ENCODE measurements at regions not wholly inside any gene's neighbourhood (a gene's known extent, or its start where the extent isn't known, plus 50 kb on each side); places are given as distances from the start of the nearest gene placed in this dataset.

- DNase-seq (ENCODE audit: low spot score) (no peak), ATAC-seq (no peak)
- H3K27me3 Mint-ChIP-seq (ENCODE audit: low read depth), result no peaks in the 10 kb centered on the region; the same call in 1 of the 2 replicates
- H3K4me1 Mint-ChIP-seq, result peaks cover 27% of the 10 kb centered on the region
- H3K4me3 Mint-ChIP-seq, result no peak overlapping the region
- peaks cover 30% of the 10 kb centered on the region for H3K9me3 Mint-ChIP-seq
- ChIA-PET POLR2A (no interaction called here), CTCF (no interaction called here)
- H3K36me3 Mint-ChIP-seq, result peaks cover 24% of the 10 kb centered on the region
- TF ChIP-seq, protein P1, sequence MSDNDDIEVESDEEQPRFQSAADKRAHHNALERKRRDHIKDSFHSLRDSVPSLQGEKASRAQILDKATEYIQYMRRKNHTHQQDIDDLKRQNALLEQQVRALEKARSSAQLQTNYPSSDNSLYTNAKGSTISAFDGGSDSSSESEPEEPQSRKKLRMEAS (CRISPR knock-in tag; IDR thresholded peaks at IDR 0.05), result no peak
- TF ChIP-seq, protein P2, sequence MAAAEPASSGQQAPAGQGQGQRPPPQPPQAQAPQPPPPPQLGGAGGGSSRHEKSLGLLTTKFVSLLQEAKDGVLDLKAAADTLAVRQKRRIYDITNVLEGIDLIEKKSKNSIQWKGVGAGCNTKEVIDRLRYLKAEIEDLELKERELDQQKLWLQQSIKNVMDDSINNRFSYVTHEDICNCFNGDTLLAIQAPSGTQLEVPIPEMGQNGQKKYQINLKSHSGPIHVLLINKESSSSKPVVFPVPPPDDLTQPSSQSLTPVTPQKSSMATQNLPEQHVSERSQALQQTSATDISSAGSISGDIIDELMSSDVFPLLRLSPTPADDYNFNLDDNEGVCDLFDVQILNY (CRISPR knock-in tag; IDR thresholded peaks at IDR 0.05), result no peak
- no peak for TF ChIP-seq HMGA2 (CRISPR knock-in tag; IDR thresholded peaks at IDR 0.05)
- no peak overlapping the region for H3K27ac Mint-ChIP-seq
These were observed 785.0 kb downstream of the SLITRK5 start for GRCh38 chr13:88456151-88456550.

DNA sequence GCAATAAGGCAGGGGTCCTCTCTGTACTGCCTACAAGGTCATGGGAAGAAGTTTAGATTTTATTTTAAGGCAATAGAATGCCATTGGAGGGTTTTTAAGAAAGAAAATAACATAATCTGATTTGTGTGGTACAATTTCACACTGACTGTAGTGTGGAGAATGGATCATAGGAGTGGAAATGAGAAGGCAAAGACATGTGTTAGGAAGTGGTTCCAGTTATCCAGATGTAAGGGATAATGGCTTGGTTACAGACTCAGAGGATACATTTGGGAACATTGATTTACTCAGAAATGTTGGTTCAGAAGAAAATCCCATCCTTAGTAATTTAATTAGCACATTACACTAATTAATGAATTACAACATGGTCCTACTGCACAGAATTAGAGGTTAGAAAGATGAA, 788.2 kb downstream of the SLITRK5 start:
- ATAC-seq, result no peak
- no peak for DNase-seq (ENCODE audit: low spot score)
- H3K27me3 Mint-ChIP-seq (ENCODE audit: low read depth), result peaks cover 3% of the 10 kb centered on the region; the same call in 1 of the 2 replicates
- no peak overlapping the region for H3K4me3 Mint-ChIP-seq
- TF ChIP-seq TCF7 (CRISPR knock-in tag; IDR thresholded peaks at IDR 0.05; ENCODE audit: low read depth) (no peak), SMAD4 (CRISPR knock-in tag; IDR thresholded peaks at IDR 0.05) (no peak), RORB (CRISPR knock-in tag; IDR thresholded peaks at IDR 0.05) (no peak), AFF4 (CRISPR knock-in tag; IDR thresholded peaks at IDR 0.05; ENCODE audit: borderline replicate concordance) (no peak), JUN (CRISPR knock-in tag; IDR thresholded peaks at IDR 0.05) (no peak), ZNF263 (CRISPR knock-in tag; IDR thresholded peaks at IDR 0.05; ENCODE audit: low read depth) (no peak), ATF1 (CRISPR knock-in tag; IDR thresholded peaks at IDR 0.05) (no peak), ZNF232 (CRISPR knock-in tag; IDR thresholded peaks at IDR 0.05) (no peak), ZNF219 (CRISPR knock-in tag; IDR thresholded peaks at IDR 0.05; ENCODE audit: borderline replicate concordance) (no peak), MYBL2 (CRISPR knock-in tag; IDR thresholded peaks at IDR 0.05) (no peak), NR1H2 (CRISPR knock-in tag; IDR thresholded peaks at IDR 0.05) (no peak), GRHL2 (CRISPR knock-in tag; IDR thresholded peaks at IDR 0.05; ENCODE audit: insufficient replicate concordance, severe bottlenecking) (no peak), IRF2 (CRISPR knock-in tag; IDR thresholded peaks at IDR 0.05; ENCODE audit: borderline replicate concordance, low read depth) (no peak), KAT7 (CRISPR knock-in tag; IDR thresholded peaks at IDR 0.05; ENCODE audit: borderline replicate concordance) (no peak), GABPB1 (CRISPR knock-in tag; IDR thresholded peaks at IDR 0.05) (no peak), CDX4 (CRISPR knock-in tag; IDR thresholded peaks at IDR 0.05; ENCODE audit: borderline replicate concordance) (no peak), OVOL2 (CRISPR knock-in tag; IDR thresholded peaks at IDR 0.05; ENCODE audit: borderline replicate concordance) (no peak)
- TF ChIP-seq, protein P3, sequence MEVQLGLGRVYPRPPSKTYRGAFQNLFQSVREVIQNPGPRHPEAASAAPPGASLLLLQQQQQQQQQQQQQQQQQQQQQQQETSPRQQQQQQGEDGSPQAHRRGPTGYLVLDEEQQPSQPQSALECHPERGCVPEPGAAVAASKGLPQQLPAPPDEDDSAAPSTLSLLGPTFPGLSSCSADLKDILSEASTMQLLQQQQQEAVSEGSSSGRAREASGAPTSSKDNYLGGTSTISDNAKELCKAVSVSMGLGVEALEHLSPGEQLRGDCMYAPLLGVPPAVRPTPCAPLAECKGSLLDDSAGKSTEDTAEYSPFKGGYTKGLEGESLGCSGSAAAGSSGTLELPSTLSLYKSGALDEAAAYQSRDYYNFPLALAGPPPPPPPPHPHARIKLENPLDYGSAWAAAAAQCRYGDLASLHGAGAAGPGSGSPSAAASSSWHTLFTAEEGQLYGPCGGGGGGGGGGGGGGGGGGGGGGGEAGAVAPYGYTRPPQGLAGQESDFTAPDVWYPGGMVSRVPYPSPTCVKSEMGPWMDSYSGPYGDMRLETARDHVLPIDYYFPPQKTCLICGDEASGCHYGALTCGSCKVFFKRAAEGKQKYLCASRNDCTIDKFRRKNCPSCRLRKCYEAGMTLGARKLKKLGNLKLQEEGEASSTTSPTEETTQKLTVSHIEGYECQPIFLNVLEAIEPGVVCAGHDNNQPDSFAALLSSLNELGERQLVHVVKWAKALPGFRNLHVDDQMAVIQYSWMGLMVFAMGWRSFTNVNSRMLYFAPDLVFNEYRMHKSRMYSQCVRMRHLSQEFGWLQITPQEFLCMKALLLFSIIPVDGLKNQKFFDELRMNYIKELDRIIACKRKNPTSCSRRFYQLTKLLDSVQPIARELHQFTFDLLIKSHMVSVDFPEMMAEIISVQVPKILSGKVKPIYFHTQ (CRISPR knock-in tag; IDR thresholded peaks at IDR 0.05), result no peak
- TF ChIP-seq, protein P4, sequence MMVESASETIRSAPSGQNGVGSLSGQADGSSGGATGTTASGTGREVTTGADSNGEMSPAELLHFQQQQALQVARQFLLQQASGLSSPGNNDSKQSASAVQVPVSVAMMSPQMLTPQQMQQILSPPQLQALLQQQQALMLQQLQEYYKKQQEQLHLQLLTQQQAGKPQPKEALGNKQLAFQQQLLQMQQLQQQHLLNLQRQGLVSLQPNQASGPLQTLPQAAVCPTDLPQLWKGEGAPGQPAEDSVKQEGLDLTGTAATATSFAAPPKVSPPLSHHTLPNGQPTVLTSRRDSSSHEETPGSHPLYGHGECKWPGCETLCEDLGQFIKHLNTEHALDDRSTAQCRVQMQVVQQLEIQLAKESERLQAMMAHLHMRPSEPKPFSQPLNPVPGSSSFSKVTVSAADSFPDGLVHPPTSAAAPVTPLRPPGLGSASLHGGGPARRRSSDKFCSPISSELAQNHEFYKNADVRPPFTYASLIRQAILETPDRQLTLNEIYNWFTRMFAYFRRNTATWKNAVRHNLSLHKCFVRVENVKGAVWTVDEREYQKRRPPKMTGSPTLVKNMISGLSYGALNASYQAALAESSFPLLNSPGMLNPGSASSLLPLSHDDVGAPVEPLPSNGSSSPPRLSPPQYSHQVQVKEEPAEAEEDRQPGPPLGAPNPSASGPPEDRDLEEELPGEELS (CRISPR knock-in tag; IDR thresholded peaks at IDR 0.05), result no peak
- TF ChIP-seq, protein P5, sequence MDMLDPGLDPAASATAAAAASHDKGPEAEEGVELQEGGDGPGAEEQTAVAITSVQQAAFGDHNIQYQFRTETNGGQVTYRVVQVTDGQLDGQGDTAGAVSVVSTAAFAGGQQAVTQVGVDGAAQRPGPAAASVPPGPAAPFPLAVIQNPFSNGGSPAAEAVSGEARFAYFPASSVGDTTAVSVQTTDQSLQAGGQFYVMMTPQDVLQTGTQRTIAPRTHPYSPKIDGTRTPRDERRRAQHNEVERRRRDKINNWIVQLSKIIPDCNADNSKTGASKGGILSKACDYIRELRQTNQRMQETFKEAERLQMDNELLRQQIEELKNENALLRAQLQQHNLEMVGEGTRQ (CRISPR knock-in tag; IDR thresholded peaks at IDR 0.05), result no peak
- no peak overlapping the region for H3K27ac Mint-ChIP-seq
- H3K36me3 Mint-ChIP-seq, result peaks cover 17% of the 10 kb centered on the region
- peaks cover 54% of the 10 kb centered on the region for H3K4me1 Mint-ChIP-seq
- POLR2A ChIA-PET, result no interaction called here
- peaks cover 18% of the 10 kb centered on the region for H3K9me3 Mint-ChIP-seq
- CTCF ChIA-PET, result no interaction called here
